MM.1S (cell line): ENCODE measurements at regions not wholly inside any gene's neighbourhood (a gene's known extent, or its start where the extent isn't known, plus 50 kb on each side); places are given as distances from the start of the nearest gene placed in this dataset.

Source experiments
- CTCF ChIP-seq: fragments of 300-600 bp; sonication (generic); IDR thresholded peaks from 2 replicates; pipeline ENCODE4 v1.5.1; 2016; ENCODE audit warnings: antibody characterized with exemption, low read length, mixed read lengths
- EZH2 ChIP-seq: fragments of 300-600 bp; sonication (generic); optimal IDR thresholded peaks from 2 replicates; pipeline ENCODE3; 2017; ENCODE audit warnings: low read depth, mild to moderate bottlenecking, antibody characterized with exemption, low read length, mixed read lengths
- EZH2phosphoT487 ChIP-seq: fragments of 300-600 bp; sonication (generic); IDR thresholded peaks from 2 replicates; pipeline ENCODE4 v1.6.1; 2018; ENCODE audit warnings: antibody characterized with exemption, low read length

- TF ChIP-seq EZH2, result no peak
- no peak for TF ChIP-seq CTCF
- no peak for TF ChIP-seq EZH2phosphoT487
These were observed 130.3 kb upstream of the FAM98A start for GRCh38 chr2:33729353-33729752.
